ENCODE measurements at regions not wholly inside any gene's neighbourhood (a gene's known extent, or its start where the extent isn't known, plus 50 kb on each side); places are given as distances from the start of the nearest gene placed in this dataset.
"Not testable (repeated sequence)": the region's sequence is repeated elsewhere in the genome, so short reads cannot be mapped to it uniquely, and the experiment has no call there.

DNA sequence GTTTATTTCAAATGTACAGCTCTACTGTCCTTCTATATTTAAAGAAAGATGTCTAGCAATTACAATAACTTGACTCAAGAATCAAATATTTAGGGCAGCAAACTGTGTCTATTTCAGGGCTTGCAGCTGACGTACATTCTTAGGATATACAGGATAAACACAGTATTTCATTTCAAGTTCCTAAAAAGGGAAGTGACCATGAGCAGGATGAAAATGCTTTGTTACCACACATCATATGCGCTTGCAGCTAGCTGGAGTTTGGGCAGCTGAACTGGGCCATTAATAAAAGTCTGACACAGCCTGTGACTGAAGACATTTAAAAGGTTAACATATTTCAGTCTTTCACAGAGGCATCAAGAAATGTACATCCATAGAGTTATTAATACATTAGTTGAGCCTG is 264.6 kb upstream of the TRIB2 start:
- POLR2A ChIA-PET, result interaction anchor here (0.7 kb wide), 1 partner anchor 181 kb away, joined by 4 read pairs; no protein-coding TSS in a partner anchor
- H3K36me3 Mint-ChIP-seq, result no peaks in the 10 kb centered on the region

DNA sequence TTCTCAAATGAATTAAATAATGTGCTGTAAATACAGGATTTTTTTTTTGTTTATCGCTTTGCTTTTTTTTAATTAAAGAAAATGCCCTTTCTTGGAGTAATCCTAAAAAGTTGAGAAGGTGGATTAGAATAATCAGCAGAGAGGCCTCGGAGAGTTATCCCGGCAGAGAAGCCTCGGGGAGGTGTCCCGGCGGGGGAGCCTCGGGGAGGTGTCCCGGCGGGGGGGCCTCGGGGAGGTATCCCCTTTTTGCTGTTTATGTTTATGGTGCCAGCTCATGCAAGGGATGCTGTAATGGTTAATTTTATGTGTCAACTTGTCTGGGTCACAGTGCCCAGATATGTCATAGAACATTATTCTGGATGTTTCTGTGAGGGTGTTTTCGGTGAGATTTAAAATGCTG is 263.0 kb upstream of the TRIB2 start:
- DNase-seq, result no peak
- Mint-ChIP-seq H3K27ac (no peak overlapping the region), H3K4me3 (no peak overlapping the region), H3K36me3 (no peaks in the 10 kb centered on the region), H3K9me3 (no peaks in the 10 kb centered on the region), H3K4me1 (ENCODE audit: low read depth) (peaks cover 52% of the 10 kb centered on the region), H3K27me3 (no peaks in the 10 kb centered on the region)
- POLR2A ChIA-PET, result no interaction called here
- intact Hi-C loops (cut with micrococcal nuclease), result no loop called here
- CTCF ChIA-PET, result no interaction called here

More for the DNA sequence above, 264.6 kb upstream of the TRIB2 start:
- peak overlapping the region; percentile 58 for H3K4me3 Mint-ChIP-seq
- intact Hi-C loops (cut with micrococcal nuclease), result no loop called here
- H3K27ac Mint-ChIP-seq, result peak overlapping the region; percentile 47
- DNase-seq, result no peak
- H3K4me1 Mint-ChIP-seq (ENCODE audit: low read depth), result peaks cover 44% of the 10 kb centered on the region
- no peaks in the 10 kb centered on the region for H3K27me3 Mint-ChIP-seq
- H3K9me3 Mint-ChIP-seq, result no peaks in the 10 kb centered on the region
- CTCF ChIA-PET, result interaction anchor here (1.1 to 2.4 kb wide), 4 partner anchors 10 to 264 kb away, joined by 3 to 12 read pairs (median 4); partner anchors contain the start of gene TRIB2

DNA sequence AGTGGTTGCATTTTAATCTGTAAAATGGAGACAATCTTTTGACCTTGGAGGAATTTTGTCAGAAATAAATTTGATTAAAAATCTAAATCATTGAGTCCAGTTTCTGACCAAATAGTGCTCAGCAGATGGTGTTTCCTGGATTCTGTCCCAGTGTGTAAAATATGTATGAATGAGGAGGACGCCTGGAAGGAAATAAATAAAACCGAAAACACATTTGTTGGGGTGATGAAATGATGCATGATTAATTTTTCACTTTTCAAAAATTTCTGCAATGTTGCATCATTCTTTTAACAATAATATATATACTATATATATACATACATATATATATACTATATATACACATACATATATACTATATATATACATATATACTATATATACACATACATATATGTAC is 261.1 kb upstream of the TRIB2 start:
- H3K27me3 Mint-ChIP-seq, result no peaks in the 10 kb centered on the region
- ChIA-PET POLR2A (no interaction called here), CTCF (no interaction called here)

DNA sequence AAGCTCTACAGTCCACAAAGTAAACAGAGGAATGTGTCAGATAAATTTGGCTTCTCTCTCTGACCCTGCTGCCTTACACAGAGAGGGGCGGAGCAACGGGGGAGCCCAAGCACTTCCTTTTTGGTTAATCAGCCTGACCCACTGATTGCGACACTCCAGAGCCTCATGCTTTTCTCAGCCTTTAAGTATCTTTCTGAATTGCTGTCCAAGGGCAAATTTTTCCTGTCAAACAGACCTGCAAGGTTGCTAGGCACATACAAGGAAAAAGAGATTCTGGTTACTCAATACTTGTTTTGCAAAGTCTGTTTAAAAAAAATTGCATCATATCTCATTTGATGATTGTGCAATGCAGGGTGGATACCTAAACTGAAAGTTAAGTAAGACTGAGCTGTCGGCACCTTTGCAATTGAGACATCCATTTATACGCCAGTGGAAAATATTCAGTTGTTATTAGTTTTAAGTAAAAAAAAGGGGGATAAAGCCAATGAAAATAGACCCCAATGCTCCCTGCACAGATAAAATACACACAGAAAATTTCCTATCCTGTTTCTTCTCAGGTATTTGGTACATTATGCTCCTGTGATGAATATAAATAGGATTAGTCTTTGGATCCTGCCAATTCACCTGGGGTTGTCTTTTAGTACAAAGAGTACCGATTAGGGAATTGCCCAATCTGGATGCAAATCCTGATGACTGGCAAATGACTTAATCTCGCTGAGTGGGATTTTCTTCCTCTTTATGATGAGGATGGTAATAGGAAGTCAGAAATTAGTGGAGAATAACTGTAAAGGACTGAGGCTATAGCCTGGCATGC is 260.2 kb upstream of the TRIB2 start:
- Mint-ChIP-seq H3K27ac (peak overlapping the region; percentile 91), H3K9me3 (no peaks in the 10 kb centered on the region), H3K4me3 (peak overlapping the region; percentile 70), H3K36me3 (no peaks in the 10 kb centered on the region), H3K27me3 (no peaks in the 10 kb centered on the region), H3K4me1 (ENCODE audit: low read depth) (peaks cover 36% of the 10 kb centered on the region)
- intact Hi-C loops (cut with micrococcal nuclease), result loop anchor here (1.0 to 2.0 kb wide), 6 partner anchors 14 to 162 kb away; no protein-coding TSS in a partner anchor
- ChIA-PET CTCF (no interaction called here), POLR2A (no interaction called here)
- peak; percentile 79 for DNase-seq

More for the DNA sequence above, 261.1 kb upstream of the TRIB2 start:
- H3K4me3 Mint-ChIP-seq, result no peak overlapping the region
- no peak for DNase-seq
- no peak overlapping the region for H3K27ac Mint-ChIP-seq
- peaks cover 40% of the 10 kb centered on the region for H3K4me1 Mint-ChIP-seq (ENCODE audit: low read depth)
- intact Hi-C loops (cut with micrococcal nuclease), result loop anchor here (1.0 to 2.0 kb wide), 6 partner anchors 13 to 161 kb away; no protein-coding TSS in a partner anchor
- H3K36me3 Mint-ChIP-seq, result no peaks in the 10 kb centered on the region
- no peaks in the 10 kb centered on the region for H3K9me3 Mint-ChIP-seq

DNA sequence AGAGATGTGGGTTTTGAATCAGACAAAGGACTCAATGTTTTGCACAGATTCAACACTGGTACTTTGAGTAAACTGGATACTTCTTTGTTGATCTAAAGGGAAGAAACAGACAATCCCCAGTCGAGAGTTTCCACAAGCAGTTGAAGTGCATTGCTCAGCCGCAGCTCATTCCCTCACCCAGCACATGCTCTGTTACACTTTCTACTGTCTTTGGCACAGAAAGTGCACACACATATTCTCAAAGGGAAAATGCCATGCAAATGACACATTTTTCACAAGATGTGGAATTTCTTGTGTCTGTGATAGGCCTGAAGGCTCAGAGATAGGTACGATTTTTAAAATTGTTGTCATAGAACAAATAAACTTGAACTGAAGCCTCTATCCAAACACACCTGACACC is 258.9 kb upstream of the TRIB2 start:
- Mint-ChIP-seq H3K4me1 (ENCODE audit: low read depth) (peaks cover 23% of the 10 kb centered on the region), H3K27ac (no peak overlapping the region), H3K36me3 (no peaks in the 10 kb centered on the region), H3K27me3 (no peaks in the 10 kb centered on the region), H3K4me3 (no peak overlapping the region), H3K9me3 (no peaks in the 10 kb centered on the region)
- ChIA-PET CTCF (no interaction called here), POLR2A (no interaction called here)
- intact Hi-C loops (cut with micrococcal nuclease), result loop anchor here (2.0 kb wide), 1 partner anchor 163 kb away; no protein-coding TSS in a partner anchor
- DNase-seq, result no peak

DNA sequence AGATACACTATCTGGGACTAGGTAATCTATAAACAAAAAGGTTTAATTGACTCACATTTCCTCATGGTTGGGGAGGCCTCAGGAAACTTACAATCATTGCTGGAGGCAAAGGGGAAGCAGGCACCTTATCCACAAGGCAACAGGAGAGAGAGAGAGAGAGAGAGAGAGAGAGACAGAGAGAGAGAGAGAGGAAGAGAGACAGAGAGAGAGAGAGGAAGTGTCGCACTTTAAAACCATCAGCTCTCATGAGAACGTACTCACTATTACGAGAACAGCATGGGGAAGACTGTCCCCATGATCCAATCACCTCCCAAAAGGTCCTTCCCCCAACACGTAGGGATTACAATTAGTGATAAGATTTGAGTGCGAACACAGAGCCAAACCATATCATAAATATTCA is 253.5 kb upstream of the TRIB2 start:
- ChIA-PET POLR2A (no interaction called here), CTCF (interaction anchor here (1.3 kb wide), 1 partner anchor 254 kb away, joined by 4 read pairs; the partner anchor contains the start of gene TRIB2)
- no peaks in the 10 kb centered on the region for H3K27me3 Mint-ChIP-seq
- no peaks in the 10 kb centered on the region for H3K9me3 Mint-ChIP-seq
- H3K36me3 Mint-ChIP-seq, result no peaks in the 10 kb centered on the region
- H3K27ac Mint-ChIP-seq, result no peak overlapping the region
- H3K4me3 Mint-ChIP-seq, result no peak overlapping the region
- no peak for DNase-seq
- H3K4me1 Mint-ChIP-seq (ENCODE audit: low read depth), result peaks cover 5% of the 10 kb centered on the region
- intact Hi-C loops (cut with micrococcal nuclease), result no loop called here

DNA sequence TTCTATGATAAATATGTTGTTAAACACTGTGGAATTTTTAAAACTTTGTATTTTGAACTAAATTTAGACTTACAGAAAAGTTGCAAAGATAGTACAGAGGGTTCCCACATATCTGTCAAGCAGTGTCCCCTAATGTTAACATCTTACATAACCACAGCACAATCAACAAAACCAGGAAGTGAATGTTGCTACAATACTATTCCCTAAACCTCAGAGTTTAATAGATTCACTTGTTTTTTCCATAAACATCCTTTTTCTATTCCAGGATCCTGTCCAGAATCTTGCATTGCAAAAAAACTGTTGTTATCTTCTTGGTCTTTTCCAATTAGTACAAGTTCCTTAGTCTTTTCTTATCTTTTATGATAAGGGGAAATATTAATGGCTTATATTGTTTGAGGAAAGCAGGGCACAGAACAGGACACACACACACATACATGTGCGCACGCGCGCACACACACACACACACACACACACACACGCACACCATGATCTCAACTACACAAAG is 251.1 kb upstream of the TRIB2 start:
- H3K36me3 Mint-ChIP-seq, result no peaks in the 10 kb centered on the region
- POLR2A ChIA-PET, result no interaction called here

DNA sequence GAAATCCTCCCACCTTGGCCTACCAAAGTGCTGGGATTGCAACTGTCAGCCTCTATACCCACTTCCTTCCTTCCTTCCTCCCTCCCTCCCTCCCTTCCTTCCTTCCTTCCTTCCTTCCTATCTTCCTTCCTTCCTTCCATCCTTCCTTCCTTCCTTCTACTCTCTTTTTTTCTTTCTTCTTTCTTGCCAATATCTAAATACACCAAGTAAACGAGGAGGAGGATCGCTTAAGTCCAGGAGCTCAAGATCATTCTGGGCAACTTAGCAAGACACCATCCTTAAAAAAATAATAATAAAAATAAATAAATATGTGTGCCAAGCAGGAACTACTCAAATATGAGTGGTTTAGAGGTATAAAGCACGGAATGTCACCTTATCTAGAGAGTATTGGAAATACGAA is 249.4 kb upstream of the TRIB2 start:
- ChIA-PET POLR2A (no interaction called here), CTCF (no interaction called here)
- H3K9me3 Mint-ChIP-seq, result peaks cover 3% of the 10 kb centered on the region
- intact Hi-C loops (cut with micrococcal nuclease), result no loop called here
- no peak overlapping the region for H3K27ac Mint-ChIP-seq
- H3K4me3 Mint-ChIP-seq, result no peak overlapping the region
- DNase-seq, result no peak
- H3K36me3 Mint-ChIP-seq, result peaks cover 2% of the 10 kb centered on the region
- H3K4me1 Mint-ChIP-seq (ENCODE audit: low read depth), result peaks cover 2% of the 10 kb centered on the region
- no peaks in the 10 kb centered on the region for H3K27me3 Mint-ChIP-seq

More for the DNA sequence above, 251.1 kb upstream of the TRIB2 start:
- peaks cover 2% of the 10 kb centered on the region for H3K4me1 Mint-ChIP-seq (ENCODE audit: low read depth)
- DNase-seq, result no peak
- no peaks in the 10 kb centered on the region for H3K27me3 Mint-ChIP-seq
- H3K27ac Mint-ChIP-seq, result no peak overlapping the region
- intact Hi-C loops (cut with micrococcal nuclease), result no loop called here
- no peak overlapping the region for H3K4me3 Mint-ChIP-seq
- no peaks in the 10 kb centered on the region for H3K9me3 Mint-ChIP-seq
- CTCF ChIA-PET, result no interaction called here

DNA sequence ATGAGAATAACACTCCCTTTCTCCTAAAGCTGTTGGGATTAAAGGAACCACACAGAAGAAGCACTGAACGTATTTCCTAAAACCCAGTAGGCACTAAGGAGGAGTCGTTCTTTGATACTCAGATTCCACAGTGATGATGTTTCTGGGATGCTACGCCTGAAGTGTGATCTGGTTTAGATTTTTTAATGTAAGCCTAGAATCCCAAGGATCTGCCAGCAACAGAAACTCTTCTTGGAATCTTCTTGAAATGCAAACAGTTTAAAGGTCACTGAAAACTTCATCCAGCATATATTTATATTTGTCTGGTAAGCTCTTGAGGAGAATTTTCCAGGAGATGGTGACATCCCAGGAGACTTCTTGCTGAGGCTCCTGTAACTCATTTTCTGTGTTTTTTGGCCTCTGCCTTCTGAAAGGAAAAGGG is 247.6 kb upstream of the TRIB2 start:
- no peaks in the 10 kb centered on the region for H3K27me3 Mint-ChIP-seq
- CTCF ChIA-PET, result no interaction called here

DNA sequence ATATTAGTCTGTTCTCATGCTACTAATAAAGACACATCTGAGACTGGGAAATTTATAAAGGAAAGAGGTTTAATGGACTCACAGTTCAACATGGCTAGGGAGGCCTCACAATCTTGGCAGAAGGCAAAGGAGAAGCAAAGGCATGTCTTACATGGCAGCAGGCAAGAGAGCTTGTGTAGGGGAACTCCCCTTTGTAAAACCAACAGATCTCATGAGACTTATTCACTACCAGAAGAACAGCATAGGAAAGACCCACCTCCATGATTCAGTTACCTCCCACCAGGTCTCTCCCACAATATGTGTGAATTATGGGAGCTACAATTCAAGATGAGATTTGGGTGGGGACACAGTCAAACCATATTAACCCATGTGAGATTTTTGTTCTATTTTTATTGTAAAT is 244.5 kb upstream of the TRIB2 start:
- CTCF ChIA-PET, result interaction anchor here (0.9 kb wide), 1 partner anchor 16 kb away, joined by 3 read pairs; no protein-coding TSS in a partner anchor
- POLR2A ChIA-PET; intact Hi-C loops (cut with micrococcal nuclease); H3K27ac Mint-ChIP-seq; H3K4me3 Mint-ChIP-seq; H3K9me3 Mint-ChIP-seq; H3K36me3 Mint-ChIP-seq; DNase-seq; H3K27me3 Mint-ChIP-seq; H3K4me1 Mint-ChIP-seq (ENCODE audit: low read depth): not testable (repeated sequence)

More for the DNA sequence above, 247.6 kb upstream of the TRIB2 start:
- Mint-ChIP-seq H3K4me1 (ENCODE audit: low read depth) (peaks cover 2% of the 10 kb centered on the region), H3K36me3 (peaks cover 5% of the 10 kb centered on the region), H3K4me3 (no peak overlapping the region), H3K9me3 (peaks cover 4% of the 10 kb centered on the region), H3K27ac (no peak overlapping the region)
- intact Hi-C loops (cut with micrococcal nuclease), result no loop called here
- DNase-seq, result no peak
- POLR2A ChIA-PET, result no interaction called here

DNA sequence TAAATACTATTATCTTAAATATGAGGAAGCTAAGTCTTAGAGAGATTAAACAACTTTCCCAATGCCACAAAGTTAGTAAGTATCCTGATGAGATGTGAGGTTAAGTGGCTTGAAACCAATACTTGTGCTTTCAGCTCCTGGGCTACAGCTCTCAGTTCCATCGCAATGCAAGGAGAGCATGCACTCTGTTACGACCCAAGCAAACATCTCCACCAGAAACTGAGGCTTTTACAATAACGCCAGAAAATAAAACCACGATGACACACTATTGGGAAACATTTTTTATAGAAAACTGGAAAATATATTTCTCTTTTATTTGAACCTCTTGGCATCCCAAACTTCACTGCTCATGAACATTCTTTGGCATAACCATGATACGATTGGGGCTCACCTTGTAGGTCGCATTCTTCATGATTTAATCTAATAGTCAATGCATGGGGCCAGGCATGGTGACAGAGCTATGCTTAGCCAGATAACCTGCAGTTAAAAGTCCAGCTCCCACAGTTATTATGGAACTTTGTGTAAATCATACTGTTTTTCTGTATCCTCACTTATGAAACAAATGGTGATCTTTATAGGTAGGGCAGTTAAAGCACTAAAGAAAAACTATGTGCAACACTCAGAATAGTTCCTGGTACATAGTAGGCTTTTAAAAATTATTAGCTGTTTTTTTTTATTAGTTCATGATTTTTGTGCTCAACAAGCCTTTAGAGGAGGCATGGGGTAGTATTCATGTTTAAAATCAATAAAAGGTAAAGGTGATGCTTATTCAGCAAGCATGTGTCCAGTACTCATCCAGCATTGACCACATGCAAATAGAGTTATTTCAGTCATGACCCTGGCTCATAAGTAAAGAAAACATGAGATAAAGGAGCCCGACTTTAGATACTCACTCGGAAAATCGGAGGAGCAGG is 238.3 kb upstream of the TRIB2 start:
- ChIA-PET POLR2A (no interaction called here), CTCF (no interaction called here)
- Mint-ChIP-seq H3K9me3 (no peaks in the 10 kb centered on the region), H3K27me3 (no peaks in the 10 kb centered on the region), H3K27ac (no peak overlapping the region), H3K4me3 (no peak overlapping the region), H3K4me1 (ENCODE audit: low read depth) (no peaks in the 10 kb centered on the region), H3K36me3 (no peaks in the 10 kb centered on the region)
- no peak for DNase-seq
- intact Hi-C loops (cut with micrococcal nuclease), result no loop called here

DNA sequence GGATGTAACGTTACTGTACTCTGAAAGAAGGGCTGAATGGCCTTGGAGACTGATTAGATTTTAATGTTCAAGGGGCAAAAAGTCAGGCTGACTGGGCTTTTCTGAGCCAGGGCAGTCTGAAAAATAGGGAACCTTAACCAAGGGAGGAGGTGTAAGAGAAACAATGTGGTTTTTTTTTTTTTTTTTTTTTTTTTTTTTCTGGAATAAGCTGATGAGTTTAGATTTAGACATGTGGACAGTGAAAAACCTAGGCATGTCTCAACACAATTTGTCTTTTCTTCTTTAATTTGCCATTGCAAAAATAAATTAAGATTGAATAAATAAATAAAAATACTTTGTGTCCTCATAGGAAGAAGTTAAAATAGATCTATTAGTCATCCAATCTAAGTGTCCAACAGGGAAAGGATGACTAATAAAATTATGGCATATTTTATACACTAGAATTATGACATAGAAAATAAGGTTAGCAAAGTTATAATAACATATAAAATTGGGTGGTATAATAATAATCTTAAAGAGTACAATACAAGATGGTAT is 237.6 kb upstream of the TRIB2 start:
- intact Hi-C loops (cut with micrococcal nuclease), result no loop called here
- POLR2A ChIA-PET, result no interaction called here
- DNase-seq, result no peak
- Mint-ChIP-seq H3K9me3 (no peaks in the 10 kb centered on the region), H3K4me3 (no peak overlapping the region), H3K4me1 (ENCODE audit: low read depth) (peaks cover 3% of the 10 kb centered on the region), H3K36me3 (no peaks in the 10 kb centered on the region), H3K27me3 (no peaks in the 10 kb centered on the region), H3K27ac (no peak overlapping the region)
- CTCF ChIA-PET, result no interaction called here

Data from activated CD4-positive, alpha-beta memory T cell treated with anti-CD3 and anti-CD28 coated beads for 36 hours (primary cell).